NCI-H748 treated with DMSO at 0.1 percent for 48 hours (cell line): ENCODE measurements at regions not wholly inside any gene's neighbourhood (a gene's known extent, or its start where the extent isn't known, plus 50 kb on each side); places are given as distances from the start of the nearest gene placed in this dataset.

ENCODE experiments used
- DNase-seq: peaks from one replicate; lab custom pipeline; 2025; lab: John Stamatoyannopoulos, UW

- DNase-seq: no peak
These were observed 148.5 kb upstream of the MRPS30 start for GRCh38 chr5:44660251-44660650.

GRCh38 chr5:44659334-44659733 lies 149.4 kb upstream of the MRPS30 start:
- no peak for DNase-seq

- no peak for DNase-seq
These were observed 156.1 kb upstream of the MRPS30 start for GRCh38 chr5:44652674-44653073.

- no peak for DNase-seq
These were observed 162.7 kb upstream of the MRPS30 start for GRCh38 chr5:44646016-44646415.

GRCh38 chr5:44645502-44645901 lies 163.2 kb upstream of the MRPS30 start:
- no peak for DNase-seq

- no peak for DNase-seq
These were observed 164.1 kb upstream of the MRPS30 start for GRCh38 chr5:44644628-44645027.

- no peak for DNase-seq
These were observed 166.9 kb upstream of the MRPS30 start for GRCh38 chr5:44641820-44642219.

- DNase-seq: no peak
These were observed 167.7 kb upstream of the MRPS30 start for GRCh38 chr5:44640945-44641456.

GRCh38 chr5:44637916-44638869 lies 170.6 kb upstream of the MRPS30 start:
- no peak for DNase-seq

GRCh38 chr5:44632344-44632743 lies 176.4 kb upstream of the MRPS30 start:
- DNase-seq: no peak

GRCh38 chr5:44626846-44627245 lies 181.9 kb upstream of the MRPS30 start:
- DNase-seq: no peak

GRCh38 chr5:44622331-44622730 lies 186.4 kb upstream of the MRPS30 start:
- no peak for DNase-seq

- DNase-seq: no peak
These were observed 188.7 kb upstream of the MRPS30 start for GRCh38 chr5:44619875-44620610.

GRCh38 chr5:44614845-44615244 lies 193.9 kb upstream of the MRPS30 start:
- no peak for DNase-seq

- DNase-seq: no peak
These were observed 194.8 kb upstream of the MRPS30 start for GRCh38 chr5:44613936-44614335.

GRCh38 chr5:44605926-44606325 lies 202.8 kb upstream of the MRPS30 start:
- no peak for DNase-seq

- no peak for DNase-seq
These were observed 205.1 kb upstream of the MRPS30 start for GRCh38 chr5:44603496-44604272.

GRCh38 chr5:44574678-44575077 lies 185.5 kb upstream of the FGF10 start:
- DNase-seq: no peak

GRCh38 chr5:44568519-44568918 lies 179.3 kb upstream of the FGF10 start:
- no peak for DNase-seq

- DNase-seq: no peak
These were observed 176.7 kb upstream of the FGF10 start for GRCh38 chr5:44565902-44566301.

- no peak for DNase-seq
These were observed 176.1 kb upstream of the FGF10 start for GRCh38 chr5:44565360-44565759.

- DNase-seq: no peak
These were observed 157.1 kb upstream of the FGF10 start for GRCh38 chr5:44546286-44546685.
